ENCODE measurements at regions not wholly inside any gene's neighbourhood (a gene's known extent, or its start where the extent isn't known, plus 50 kb on each side); places are given as distances from the start of the nearest gene placed in this dataset.

GRCh38 chr6:150695652-150696051 lies 96.0 kb downstream of the PLEKHG1 start:
- TF ChIP-seq, protein P1, sequence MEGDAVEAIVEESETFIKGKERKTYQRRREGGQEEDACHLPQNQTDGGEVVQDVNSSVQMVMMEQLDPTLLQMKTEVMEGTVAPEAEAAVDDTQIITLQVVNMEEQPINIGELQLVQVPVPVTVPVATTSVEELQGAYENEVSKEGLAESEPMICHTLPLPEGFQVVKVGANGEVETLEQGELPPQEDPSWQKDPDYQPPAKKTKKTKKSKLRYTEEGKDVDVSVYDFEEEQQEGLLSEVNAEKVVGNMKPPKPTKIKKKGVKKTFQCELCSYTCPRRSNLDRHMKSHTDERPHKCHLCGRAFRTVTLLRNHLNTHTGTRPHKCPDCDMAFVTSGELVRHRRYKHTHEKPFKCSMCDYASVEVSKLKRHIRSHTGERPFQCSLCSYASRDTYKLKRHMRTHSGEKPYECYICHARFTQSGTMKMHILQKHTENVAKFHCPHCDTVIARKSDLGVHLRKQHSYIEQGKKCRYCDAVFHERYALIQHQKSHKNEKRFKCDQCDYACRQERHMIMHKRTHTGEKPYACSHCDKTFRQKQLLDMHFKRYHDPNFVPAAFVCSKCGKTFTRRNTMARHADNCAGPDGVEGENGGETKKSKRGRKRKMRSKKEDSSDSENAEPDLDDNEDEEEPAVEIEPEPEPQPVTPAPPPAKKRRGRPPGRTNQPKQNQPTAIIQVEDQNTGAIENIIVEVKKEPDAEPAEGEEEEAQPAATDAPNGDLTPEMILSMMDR (IDR thresholded peaks at IDR 0.05), result no peak
- TF ChIP-seq EP300 (IDR thresholded peaks at IDR 0.05), result no peak
